Thoracic aorta (tissue), 2 donors: ENCODE measurements at regions not wholly inside any gene's neighbourhood (a gene's known extent, or its start where the extent isn't known, plus 50 kb on each side); places are given as distances from the start of the nearest gene placed in this dataset.

Source experiments
- ATAC-seq: fragments of 150-250 bp; one replicate; pipeline ENCODE4 v1.8.0; 2017; ENCODE audit warnings: low read depth; ENCODE audit not compliant: insufficient number of reproducible peaks, low FRiP score
- DNase-seq: peaks from one replicate; pipeline ENCODE4 v3.0.0-alpha.2; 2020; ENCODE audit warnings: low spot score
- H3K27ac ChIP-seq, 2 donors: fragments of 200-600 bp; sonication (generic); 1 replicate in 1 of 2; 2 replicates in 1 of 2; pipeline ENCODE4 v1.5.1; 2016; ENCODE audit warnings: mild to moderate bottlenecking in 2 of 2, moderate library complexity in 2 of 2
- H3K27me3 ChIP-seq: fragments of 200-600 bp; sonication (generic); replicated peaks from 2 replicates; pipeline ENCODE4 v1.6.0; 2016; ENCODE audit warnings: mild to moderate bottlenecking; ENCODE audit not compliant: insufficient read depth
- H3K36me3 ChIP-seq: fragments of 200-600 bp; sonication (generic); one replicate; pipeline ENCODE4 v1.5.1; 2016
- H3K4me1 ChIP-seq, 2 donors: fragments of 200-600 bp; sonication (generic); 1 replicate in 1 of 2; 2 replicates in 1 of 2; pipeline versions ENCODE4 v1.5.1 to v1.6.0; 2016; ENCODE audit warnings: low read depth in 2 of 2, mild to moderate bottlenecking in 1 of 2; ENCODE audit not compliant: control insufficient read depth in 1 of 2
- H3K4me3 ChIP-seq: fragments of 200-600 bp; sonication (generic); 2 replicates; pipeline ENCODE4 v1.5.1; 2016; ENCODE audit warnings: mild to moderate bottlenecking
- H3K9me3 ChIP-seq: fragments of 200-600 bp; sonication (generic); 2 replicates; pipeline ENCODE4 v1.5.1; 2016
- CTCF ChIP-seq: fragments of 200-600 bp; sonication (generic); IDR thresholded peaks from one replicate; pipeline ENCODE4 v1.5.1; 2019; ENCODE audit warnings: antibody characterized with exemption

DNA sequence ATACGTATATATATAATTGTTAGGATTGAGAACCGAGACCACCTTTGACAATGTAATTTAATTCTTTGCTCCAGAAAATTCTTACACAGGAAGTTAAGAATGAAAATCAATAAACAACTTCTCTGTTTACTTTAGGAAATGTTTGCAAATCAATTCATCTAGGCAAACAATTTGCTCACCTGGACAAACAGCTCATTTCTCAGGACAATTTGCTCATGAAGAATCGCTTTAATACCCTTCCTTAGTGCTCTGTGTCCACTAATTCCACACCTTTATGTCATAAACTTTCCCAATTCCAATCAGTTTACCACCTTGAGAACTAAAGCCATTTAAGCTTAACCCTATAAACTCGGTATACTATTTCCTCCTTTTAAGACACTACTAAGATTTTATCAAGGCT, 292.2 kb downstream of the BCHE start:
- TF ChIP-seq CTCF = no peak
- Histone ChIP-seq H3K27ac (no peak overlapping the region), H3K36me3 (no peaks in the 10 kb centered on the region), H3K4me3 (no peak overlapping the region), H3K9me3 (no peaks in the 10 kb centered on the region), H3K27me3 (no peaks in the 10 kb centered on the region), H3K4me1 (no peaks in the 10 kb centered on the region)
- no peak for DNase-seq
- ATAC-seq = no peak

DNA sequence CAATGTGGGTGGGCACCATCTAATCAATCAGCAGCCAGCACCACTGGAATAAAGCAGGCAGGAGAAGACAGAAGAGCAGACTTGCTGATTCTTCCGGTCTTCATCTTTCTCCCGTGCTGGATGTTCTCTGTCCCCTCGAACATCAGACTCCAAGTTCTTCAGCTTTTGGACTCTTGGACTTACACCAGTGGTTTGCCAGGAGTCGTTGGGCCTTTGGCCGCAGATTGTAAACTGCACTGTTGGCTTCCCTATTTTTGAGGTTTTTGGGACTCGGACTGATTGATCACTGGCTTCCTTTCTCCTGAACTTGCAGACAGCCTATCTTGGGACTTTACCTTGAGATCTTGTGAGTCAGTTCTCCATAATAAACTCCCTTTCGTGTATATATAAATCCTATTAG, 292.8 kb downstream of the BCHE start:
- H3K4me1 ChIP-seq = no peaks in the 10 kb centered on the region
- no peak for TF ChIP-seq CTCF
- no peak for ATAC-seq
- no peak for DNase-seq
- no peak overlapping the region for H3K4me3 ChIP-seq
- no peaks in the 10 kb centered on the region for H3K27me3 ChIP-seq
- H3K36me3 ChIP-seq = no peaks in the 10 kb centered on the region
- H3K9me3 ChIP-seq = no peaks in the 10 kb centered on the region
- no peak overlapping the region for H3K27ac ChIP-seq

- TF ChIP-seq CTCF = no peak
- ATAC-seq = no peak
- H3K27ac ChIP-seq = no peak overlapping the region
Observed at GRCh38 chr3:165538166-165538565, 299.1 kb downstream of the BCHE start.

GRCh38 chr3:165532851-165533250, 304.4 kb downstream of the BCHE start:
- ATAC-seq = no peak
- H3K4me1 ChIP-seq = no peaks in the 10 kb centered on the region
- no peak overlapping the region for H3K4me3 ChIP-seq

More at GRCh38 chr3:165538166-165538565, 299.1 kb downstream of the BCHE start:
- Histone ChIP-seq H3K9me3 (no peaks in the 10 kb centered on the region), H3K27me3 (no peaks in the 10 kb centered on the region), H3K36me3 (no peaks in the 10 kb centered on the region), H3K4me1 (no peaks in the 10 kb centered on the region), H3K4me3 (no peak overlapping the region)
- no peak for DNase-seq

DNA sequence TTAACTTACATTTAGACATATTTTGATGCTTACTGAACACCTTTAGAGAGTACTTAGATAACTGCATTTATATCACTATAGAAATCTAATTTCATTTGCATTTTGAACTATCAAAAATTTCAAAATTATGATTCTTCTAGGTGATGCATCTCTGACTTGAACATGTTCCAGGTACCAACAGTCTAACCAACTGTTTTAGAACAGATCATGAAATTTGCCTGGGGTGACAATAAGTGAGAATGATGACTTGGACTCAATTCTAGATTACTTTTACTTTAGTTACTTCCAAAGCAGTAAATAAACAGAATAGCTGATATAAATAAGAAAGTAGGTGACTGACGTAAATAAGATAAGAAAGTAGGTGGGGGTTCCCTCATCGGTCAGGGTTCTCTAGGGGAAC, 307.8 kb downstream of the BCHE start:
- Histone ChIP-seq H3K27ac (no peak overlapping the region), H3K4me3 (no peak overlapping the region), H3K4me1 (no peaks in the 10 kb centered on the region), H3K27me3 (no peaks in the 10 kb centered on the region), H3K9me3 (no peaks in the 10 kb centered on the region), H3K36me3 (no peaks in the 10 kb centered on the region)
- DNase-seq (no peak), ATAC-seq (no peak)
- no peak for TF ChIP-seq CTCF

More at GRCh38 chr3:165532851-165533250, 304.4 kb downstream of the BCHE start:
- no peak for DNase-seq
- Histone ChIP-seq H3K9me3 (no peaks in the 10 kb centered on the region), H3K36me3 (no peaks in the 10 kb centered on the region), H3K27ac (no peak overlapping the region), H3K27me3 (no peaks in the 10 kb centered on the region)
- no peak for TF ChIP-seq CTCF
